NCI-H1436 treated with DMSO at 0.1 percent for 48 hours (cell line): ENCODE measurements at regions not wholly inside any gene's neighbourhood (a gene's known extent, or its start where the extent isn't known, plus 50 kb on each side); places are given as distances from the start of the nearest gene placed in this dataset.
"Not testable (repeated sequence)": the region's sequence is repeated elsewhere in the genome, so short reads cannot be mapped to it uniquely, and the experiment has no call there.

Source experiments
- DNase-seq: peaks from one replicate; lab custom pipeline; 2025; lab: John Stamatoyannopoulos, UW

GRCh38 chr7:33784000-33784399 lies 121.3 kb upstream of the BMPER start:
- no peak for DNase-seq

DNA sequence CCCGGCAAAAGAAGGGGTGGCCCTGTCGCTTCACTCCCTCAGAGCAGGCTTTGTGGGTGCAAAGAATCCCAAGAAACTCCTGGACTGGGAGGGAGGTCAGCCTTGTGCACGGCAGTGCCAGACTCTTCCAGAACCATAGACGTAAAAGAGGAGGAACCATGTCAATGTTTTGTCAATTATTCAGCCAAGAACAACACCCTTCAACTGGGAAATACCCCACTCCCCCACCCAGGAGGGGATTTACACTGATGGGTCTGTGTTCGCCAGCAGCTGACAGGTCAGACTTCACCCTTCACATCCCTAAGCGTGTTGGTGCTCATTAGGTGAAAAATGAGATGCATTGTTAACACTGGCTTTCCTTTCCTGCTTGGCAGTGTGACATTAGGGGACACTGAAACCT lies 116.8 kb upstream of the BMPER start:
- no peak for DNase-seq

- no peak for DNase-seq
Measured at GRCh38 chr7:33789871-33790630, 115.3 kb upstream of the BMPER start.

DNA sequence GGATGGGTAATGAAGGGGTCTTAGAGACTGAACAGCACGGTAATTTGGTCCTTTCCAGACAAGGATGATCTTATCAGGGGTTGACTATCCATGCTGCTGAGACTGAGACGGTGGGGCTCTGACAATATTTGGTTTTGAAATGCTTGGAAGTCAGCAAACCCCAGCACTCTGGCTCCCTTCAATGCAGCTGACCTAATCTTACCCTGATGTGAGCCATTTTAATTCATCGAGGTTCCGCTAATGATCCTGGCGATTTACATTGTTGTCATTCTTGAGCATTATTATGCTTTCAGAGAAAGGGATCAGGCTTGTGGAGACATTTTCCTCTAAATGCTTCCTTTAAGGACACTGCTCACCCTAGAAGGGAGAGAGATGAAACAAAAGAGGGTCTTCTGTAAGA lies 114.6 kb upstream of the BMPER start:
- no peak for DNase-seq

- no peak for DNase-seq
Measured at GRCh38 chr7:33792041-33792440, 113.3 kb upstream of the BMPER start.

DNA sequence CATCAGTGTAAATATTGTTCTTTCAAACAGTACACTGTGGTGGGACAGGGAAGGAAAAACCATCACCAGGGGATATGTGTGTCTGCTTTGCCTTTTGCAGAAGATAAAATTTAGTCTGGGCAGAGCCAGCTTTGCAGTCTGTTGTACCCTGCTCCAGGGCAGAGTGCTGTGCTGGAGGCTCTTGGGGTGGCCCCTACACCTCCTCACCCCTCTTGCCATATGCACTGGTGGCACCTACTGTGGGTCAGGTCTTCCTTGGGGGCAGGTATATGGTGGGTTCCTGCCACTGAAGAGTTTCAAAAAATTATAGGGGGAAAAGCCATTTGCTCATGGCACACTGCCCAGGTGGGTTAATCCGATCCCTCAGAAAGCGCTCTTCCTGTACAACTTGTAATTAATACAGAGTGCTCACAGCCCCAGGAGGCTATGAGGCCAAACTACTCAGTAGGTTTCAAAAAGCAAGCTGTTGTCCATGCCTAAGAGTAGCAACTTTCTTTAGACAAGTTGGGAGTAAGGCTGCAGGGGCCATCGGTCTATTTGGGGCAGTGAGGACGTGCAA lies 112.7 kb upstream of the BMPER start:
- peak; percentile 37 for DNase-seq

- no peak for DNase-seq
Measured at GRCh38 chr7:33793616-33794015, 111.7 kb upstream of the BMPER start.

DNA sequence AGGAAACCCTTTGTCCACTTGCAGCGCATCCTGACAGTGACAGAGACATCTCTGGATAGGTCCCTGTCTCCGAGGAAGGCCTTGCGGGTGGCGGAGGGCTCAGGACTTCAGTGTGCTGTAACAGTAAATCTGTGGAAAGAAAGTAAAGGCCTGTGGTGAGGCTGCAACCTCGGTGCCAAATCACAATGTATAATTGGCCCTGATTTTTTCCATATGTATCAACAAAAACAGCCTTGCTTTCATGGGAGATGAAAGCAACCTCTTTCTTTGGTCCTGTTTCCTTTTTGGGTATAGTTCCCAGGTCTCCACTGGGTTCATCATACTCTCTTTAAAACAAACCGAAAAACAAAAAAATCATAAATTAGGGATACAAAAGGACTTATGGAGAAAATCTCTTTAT lies 110.9 kb upstream of the BMPER start:
- no peak for DNase-seq

- DNase-seq: no peak
Measured at GRCh38 chr7:33794959-33795358, 110.4 kb upstream of the BMPER start.

DNA sequence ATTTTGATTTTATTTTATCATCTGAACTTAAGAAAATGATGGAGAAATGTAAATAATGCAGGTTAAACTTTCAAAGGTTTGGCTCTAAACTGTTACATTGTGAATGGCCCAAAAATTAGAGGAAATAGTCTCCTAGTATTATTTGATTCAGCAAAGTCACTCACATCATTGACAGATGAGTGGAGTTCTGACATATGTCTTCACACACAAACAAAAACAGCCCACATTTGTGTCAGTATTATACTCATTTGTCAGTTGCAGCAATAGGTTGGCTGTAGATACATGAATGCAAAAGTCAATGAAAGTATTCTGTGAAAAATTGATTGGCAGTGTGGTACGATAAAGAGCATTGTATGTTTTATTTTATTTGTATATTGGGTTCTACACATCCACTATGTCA lies 108.8 kb upstream of the BMPER start:
- no peak for DNase-seq

DNA sequence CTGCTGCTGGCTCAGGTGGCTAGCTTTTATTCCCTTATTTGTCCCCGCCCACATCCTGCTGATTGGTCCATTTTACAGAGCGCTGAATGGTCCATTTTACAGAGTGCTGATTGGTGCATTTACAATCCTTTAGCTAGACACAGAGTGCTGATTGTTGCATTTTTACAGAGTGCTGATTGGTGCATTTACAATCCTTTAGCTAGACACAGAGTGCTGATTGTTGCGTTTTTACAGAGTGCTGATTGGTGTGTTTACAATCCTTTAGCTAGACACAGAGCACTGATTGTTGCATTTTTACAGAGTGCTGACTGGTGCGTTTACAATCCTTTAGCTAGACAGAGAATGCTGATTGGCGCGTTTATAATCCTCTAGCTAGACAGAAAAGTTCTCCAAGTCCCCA lies 107.8 kb upstream of the BMPER start:
- not testable (repeated sequence) for DNase-seq

GRCh38 chr7:33798686-33799325 lies 106.5 kb upstream of the BMPER start:
- no peak for DNase-seq

- DNase-seq: no peak
Measured at GRCh38 chr7:33799766-33800165, 105.6 kb upstream of the BMPER start.

- DNase-seq: no peak
Measured at GRCh38 chr7:33802600-33802999, 102.7 kb upstream of the BMPER start.

- DNase-seq: no peak
Measured at GRCh38 chr7:33804140-33804660, 101.1 kb upstream of the BMPER start.

- no peak for DNase-seq
Measured at GRCh38 chr7:33805630-33806233, 99.6 kb upstream of the BMPER start.

DNA sequence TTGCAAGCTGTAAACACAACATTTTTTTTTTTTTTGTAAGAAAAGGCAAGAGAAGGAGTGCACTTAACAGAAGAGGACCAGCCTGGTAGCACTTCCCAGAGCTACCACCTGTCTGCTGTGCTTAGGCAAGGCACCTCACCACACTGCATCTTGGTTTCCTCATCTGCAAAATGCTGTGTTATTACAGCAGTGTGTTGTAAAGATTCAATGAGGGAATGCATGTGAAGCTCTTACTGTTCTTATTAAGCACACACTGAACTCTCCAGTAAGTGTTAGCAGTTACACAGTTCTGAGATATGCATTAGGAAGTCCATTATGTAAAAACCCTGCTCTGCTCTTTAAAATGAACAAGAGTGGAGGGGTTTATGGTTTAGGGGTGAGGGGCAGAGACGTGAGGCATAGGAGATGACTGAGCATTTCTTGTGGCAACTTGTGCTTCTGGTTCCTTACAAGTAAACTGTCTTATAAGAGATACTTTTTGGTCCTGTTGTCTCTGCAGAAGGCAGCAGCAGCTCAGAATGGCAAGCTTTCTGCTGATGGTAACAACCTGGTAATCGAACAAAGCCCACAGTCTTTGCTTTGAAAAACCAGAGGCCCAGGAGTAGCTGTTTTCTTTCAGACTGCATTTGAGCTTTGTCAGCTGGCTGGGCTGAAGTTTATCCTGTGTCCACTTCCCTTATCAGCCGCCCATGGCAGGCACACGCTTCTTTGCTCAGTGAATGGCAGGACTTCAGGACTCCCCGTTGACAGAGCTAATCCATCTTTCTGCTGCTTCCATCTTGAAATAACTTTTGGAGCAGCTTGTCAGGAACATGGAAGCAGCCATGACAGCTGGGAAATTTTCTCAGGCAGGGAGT lies 98.8 kb upstream of the BMPER start:
- DNase-seq: no peak

DNA sequence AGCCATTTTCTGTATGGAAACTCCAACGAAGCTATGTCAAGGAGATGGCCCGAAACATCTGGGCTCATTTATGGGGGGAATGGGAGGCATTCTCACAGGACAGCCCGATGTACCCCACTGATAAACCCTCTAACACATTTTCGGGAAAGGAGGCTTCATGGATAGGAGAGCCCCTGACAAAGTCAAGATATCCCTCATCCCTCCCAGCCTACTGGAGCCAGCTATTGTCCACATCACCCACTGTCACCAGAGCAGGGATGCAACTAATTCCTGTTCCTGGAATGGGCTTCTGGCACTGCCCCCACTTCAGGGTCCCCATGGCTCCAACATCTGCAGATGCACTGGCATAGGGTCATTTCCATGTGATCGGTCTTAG lies 98.2 kb upstream of the BMPER start:
- no peak for DNase-seq

DNA sequence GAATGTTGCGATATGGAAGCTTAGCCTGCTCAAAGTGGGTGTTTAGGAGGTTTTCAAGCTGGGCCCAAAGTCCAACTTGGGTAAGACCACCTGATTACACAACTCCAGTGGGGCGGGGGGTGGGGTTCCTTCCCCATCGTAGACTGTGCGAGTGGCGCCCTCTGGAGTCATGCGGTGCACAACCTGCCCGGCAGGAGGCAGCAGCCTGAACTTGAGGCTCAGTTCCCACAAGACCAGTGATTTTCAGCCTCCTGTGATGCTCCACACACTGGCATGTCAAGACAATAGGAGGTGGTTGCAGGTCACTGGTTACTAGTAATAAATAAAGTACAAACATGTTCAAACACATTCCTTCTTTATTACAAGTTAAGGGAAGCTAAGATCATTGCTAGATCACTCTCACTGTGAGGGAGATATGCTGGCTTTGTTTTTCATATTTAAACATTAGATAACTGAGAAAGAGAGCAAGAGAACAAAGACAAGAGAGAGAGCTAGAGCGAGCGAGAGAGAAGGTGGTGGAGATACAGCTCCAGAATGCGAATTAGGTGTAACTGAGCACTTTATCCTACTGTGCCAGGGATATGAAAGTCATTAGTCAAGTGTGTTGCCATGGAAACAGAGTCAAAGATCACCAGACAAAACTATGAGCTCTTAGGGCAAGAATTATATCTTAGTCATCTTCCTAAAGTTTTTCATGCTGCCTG lies 97.4 kb upstream of the BMPER start:
- no peak for DNase-seq

- DNase-seq: no peak
Measured at GRCh38 chr7:33809228-33809627, 96.1 kb upstream of the BMPER start.

- DNase-seq: no peak
Measured at GRCh38 chr7:33810356-33810755, 95.0 kb upstream of the BMPER start.
